Caco-2 (cell line): ENCODE measurements at regions not wholly inside any gene's neighbourhood (a gene's known extent, or its start where the extent isn't known, plus 50 kb on each side); places are given as distances from the start of the nearest gene placed in this dataset.

Experiments used
- BruUV-seq: library from RNA; stranded (reverse); fragments of 400-500 nt; replicated peaks from 2 replicates; lab custom pipeline; 2021; lab: Mats Ljungman, UMichigan
- CTCF ChIA-PET: fragments of 300-600 bp; sonication (Branson Sonifier 250); formaldehyde crosslinking; loops from one replicate; lab custom pipeline; 2022; ENCODE audit warnings: antibody characterized with exemption; lab: Charles Lee
- POLR2A ChIA-PET: fragments of 300-600 bp; sonication (Branson Sonifier 250); formaldehyde crosslinking; loops from one replicate; lab custom pipeline; 2022; ENCODE audit warnings: antibody characterized with exemption; lab: Charles Lee
- DNase-seq, 2 experiments: peaks; one replicate each; pipeline versions ENCODE4 v3.0.0 to v3.0.0-alpha.2; 2020 to 2022
- H3K27me3 ChIP-seq: replicated peaks from 2 replicates; pipeline ENCODE4 v1.6.0; 2011; ENCODE audit warnings: low read length; ENCODE audit not compliant: control insufficient read depth, insufficient read depth
- H3K36me3 ChIP-seq: 2 replicates; pipeline ENCODE4 v1.5.1; 2011; ENCODE audit warnings: low read length; ENCODE audit not compliant: control insufficient read depth, insufficient read depth
- H3K4me1 ChIP-seq: fragments of 250-450 bp; sonication (Bioruptor Pico); 2 replicates; pipeline ENCODE4 v1.5.1; 2020; ENCODE audit warnings: mild to moderate bottlenecking
- H3K4me3 ChIP-seq: 2 replicates; pipeline ENCODE4 v1.5.1; 2011; ENCODE audit warnings: low read depth, mild to moderate bottlenecking, control low read depth, low read length
- H3K9me3 ChIP-seq: fragments of 250-450 bp; sonication (Bioruptor Pico); 2 replicates; pipeline ENCODE4 v1.5.1; 2020; ENCODE audit warnings: mild to moderate bottlenecking, moderate library complexity
- H3K27ac Mint-ChIP-seq: one replicate; pipeline ENCODE4 v1.8.0; 2022; ENCODE audit warnings: mixed read lengths; ENCODE audit not compliant: unreplicated experiment
- H3K27me3 Mint-ChIP-seq: one replicate; pipeline ENCODE4 v1.8.0; 2022; ENCODE audit warnings: mixed read lengths; ENCODE audit not compliant: insufficient read depth, unreplicated experiment
- H3K36me3 Mint-ChIP-seq: one replicate; pipeline ENCODE4 v1.8.0; 2022; ENCODE audit warnings: mild to moderate bottlenecking, mixed read lengths; ENCODE audit not compliant: insufficient read depth, unreplicated experiment
- H3K4me1 Mint-ChIP-seq: one replicate; pipeline ENCODE4 v1.8.0; 2022; ENCODE audit warnings: low read depth, mixed read lengths; ENCODE audit not compliant: unreplicated experiment
- H3K4me3 Mint-ChIP-seq: one replicate; pipeline ENCODE4 v1.8.0; 2022; ENCODE audit warnings: mild to moderate bottlenecking, moderate library complexity, mixed read lengths; ENCODE audit not compliant: unreplicated experiment
- H3K9me3 Mint-ChIP-seq: one replicate; pipeline ENCODE4 v1.8.0; 2022; ENCODE audit warnings: mixed read lengths; ENCODE audit not compliant: unreplicated experiment
- intact Hi-C: fragments of 100-400 bp; cut with micrococcal nuclease; formaldehyde crosslinking; loops from one replicate; pipeline ENCODE4 v1.10.0; 2022; ENCODE audit not compliant: unreplicated experiment
- TF ChIP-seq, protein P1 (sequence below), 2 experiments: fragments of 200-600 bp in 1 of 2; IDR thresholded peaks; 1 replicate in 1 of 2; 2 replicates in 1 of 2; pipeline versions ENCODE4 v1.5.1 to v1.8.0; 2011 to 2022; ENCODE audit warnings: antibody characterized with exemption in 1 of 2, control low read depth in 1 of 2, inconsistent platforms in 1 of 2, low read depth in 1 of 2, low read length in 1 of 2, mild to moderate bottlenecking in 1 of 2, moderate library complexity in 1 of 2; ENCODE audit not compliant: insufficient read depth in 1 of 2, severe bottlenecking in 1 of 2, unreplicated experiment in 1 of 2

DNA sequence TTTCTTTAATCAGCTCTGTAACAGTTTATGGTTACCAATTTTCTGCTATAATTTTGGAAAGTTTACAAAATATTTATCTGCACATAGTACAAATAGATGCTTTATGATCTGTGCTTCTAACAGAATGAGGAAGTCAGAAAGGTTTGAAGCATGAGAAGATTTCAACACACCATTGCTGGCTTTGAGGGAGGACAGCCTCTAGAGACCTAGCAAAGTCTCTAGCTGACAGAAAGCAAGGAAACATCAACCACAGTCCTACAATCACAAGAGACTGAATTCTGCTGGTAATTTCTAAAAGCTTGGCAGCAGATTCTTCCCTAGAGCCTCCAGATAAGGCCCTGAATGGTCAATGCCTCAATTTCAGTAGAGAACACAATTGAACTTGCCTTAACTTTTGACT is 750.8 kb upstream of the SLC35B3 start:
- POLR2A ChIA-PET = no interaction called here
- Mint-ChIP-seq H3K4me3 (no peak overlapping the region), H3K36me3 (no peaks in the 10 kb centered on the region), H3K27me3 (no peaks in the 10 kb centered on the region), H3K9me3 (peaks cover 10% of the 10 kb centered on the region), H3K4me1 (no peaks in the 10 kb centered on the region), H3K27ac (no peak overlapping the region)
- intact Hi-C loops = no loop called here
- no peaks in the 10 kb centered on the region for H3K36me3 ChIP-seq
- no TSS peak for BruUV-seq
- TF ChIP-seq, protein P1, sequence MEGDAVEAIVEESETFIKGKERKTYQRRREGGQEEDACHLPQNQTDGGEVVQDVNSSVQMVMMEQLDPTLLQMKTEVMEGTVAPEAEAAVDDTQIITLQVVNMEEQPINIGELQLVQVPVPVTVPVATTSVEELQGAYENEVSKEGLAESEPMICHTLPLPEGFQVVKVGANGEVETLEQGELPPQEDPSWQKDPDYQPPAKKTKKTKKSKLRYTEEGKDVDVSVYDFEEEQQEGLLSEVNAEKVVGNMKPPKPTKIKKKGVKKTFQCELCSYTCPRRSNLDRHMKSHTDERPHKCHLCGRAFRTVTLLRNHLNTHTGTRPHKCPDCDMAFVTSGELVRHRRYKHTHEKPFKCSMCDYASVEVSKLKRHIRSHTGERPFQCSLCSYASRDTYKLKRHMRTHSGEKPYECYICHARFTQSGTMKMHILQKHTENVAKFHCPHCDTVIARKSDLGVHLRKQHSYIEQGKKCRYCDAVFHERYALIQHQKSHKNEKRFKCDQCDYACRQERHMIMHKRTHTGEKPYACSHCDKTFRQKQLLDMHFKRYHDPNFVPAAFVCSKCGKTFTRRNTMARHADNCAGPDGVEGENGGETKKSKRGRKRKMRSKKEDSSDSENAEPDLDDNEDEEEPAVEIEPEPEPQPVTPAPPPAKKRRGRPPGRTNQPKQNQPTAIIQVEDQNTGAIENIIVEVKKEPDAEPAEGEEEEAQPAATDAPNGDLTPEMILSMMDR (IDR thresholded peaks at IDR 0.05; ENCODE audit: insufficient read depth in 1 of 2, low read depth in 1 of 2, low read length in 1 of 2, severe bottlenecking in 1 of 2, unreplicated experiment in 1 of 2) = no peak
- no peaks in the 10 kb centered on the region for H3K4me1 ChIP-seq
- CTCF ChIA-PET = no interaction called here
- no peaks in the 10 kb centered on the region for H3K9me3 ChIP-seq
- DNase-seq = no peak
- no peaks in the 10 kb centered on the region for H3K27me3 ChIP-seq
- no peak overlapping the region for H3K4me3 ChIP-seq

DNA sequence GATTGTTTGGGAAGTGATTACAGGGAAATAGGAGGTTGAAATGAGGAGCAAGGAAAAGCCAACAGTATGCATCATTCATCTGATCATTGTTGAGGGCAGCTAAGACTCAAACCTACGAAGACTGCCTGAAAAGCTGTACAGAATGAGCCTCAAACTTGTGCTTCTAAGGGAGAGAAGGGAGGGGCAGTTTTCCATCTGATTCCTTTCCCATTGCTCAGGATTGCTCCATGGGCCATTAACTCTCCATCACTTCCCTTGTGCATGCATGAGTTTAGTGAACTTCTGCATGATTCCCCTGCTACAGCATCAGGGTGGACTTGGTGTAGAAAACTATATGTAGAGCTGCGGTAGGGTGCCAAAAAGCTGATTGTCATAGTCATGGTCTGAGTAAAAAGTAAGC is 742.7 kb upstream of the SLC35B3 start:
- DNase-seq = no peak
- no peak overlapping the region for H3K4me3 Mint-ChIP-seq
- peaks cover 2% of the 10 kb centered on the region for H3K27me3 Mint-ChIP-seq
- no TSS peak for BruUV-seq
- Histone ChIP-seq H3K27me3 (no peaks in the 10 kb centered on the region), H3K36me3 (no peaks in the 10 kb centered on the region), H3K4me3 (no peak overlapping the region), H3K9me3 (no peaks in the 10 kb centered on the region; the same call in 1 of the 2 replicates), H3K4me1 (no peaks in the 10 kb centered on the region)
- peaks cover 11% of the 10 kb centered on the region for H3K9me3 Mint-ChIP-seq
- ChIA-PET POLR2A (interaction anchor here (0.6 kb wide), 1 partner anchor 49 kb away, joined by 3 read pairs; no protein-coding TSS in a partner anchor), CTCF (no interaction called here)
- no peaks in the 10 kb centered on the region for H3K4me1 Mint-ChIP-seq
- no peak overlapping the region for H3K27ac Mint-ChIP-seq
- intact Hi-C loops = no loop called here
- no peaks in the 10 kb centered on the region for H3K36me3 Mint-ChIP-seq
- TF ChIP-seq, protein P1 (IDR thresholded peaks at IDR 0.05; ENCODE audit: insufficient read depth in 1 of 2, low read depth in 1 of 2, low read length in 1 of 2, severe bottlenecking in 1 of 2, unreplicated experiment in 1 of 2) = no peak

DNA sequence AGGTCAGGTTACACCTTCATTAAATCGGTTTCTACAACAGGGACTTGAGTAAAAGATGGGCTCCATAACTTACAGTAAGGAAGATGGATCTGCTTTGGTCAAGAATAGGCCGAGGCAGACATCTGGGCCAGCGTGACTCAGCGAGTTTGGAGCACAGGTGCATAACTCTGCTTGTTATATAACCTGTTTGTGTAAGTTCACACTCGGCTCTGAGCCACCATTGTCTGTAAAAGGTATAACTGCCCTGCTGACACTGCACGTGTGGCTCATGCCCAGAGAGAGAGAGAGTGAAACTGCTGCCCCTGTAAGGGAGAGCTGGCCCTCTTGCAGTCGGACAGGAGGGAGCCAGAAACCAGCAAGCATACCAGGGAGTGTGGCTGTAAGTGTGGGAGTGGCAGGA is 737.9 kb upstream of the SLC35B3 start:
- no peak overlapping the region for H3K4me3 ChIP-seq
- DNase-seq = no peak
- POLR2A ChIA-PET = no interaction called here
- H3K9me3 ChIP-seq = no peaks in the 10 kb centered on the region; the same call in none of the 2 replicates
- H3K4me1 Mint-ChIP-seq = no peaks in the 10 kb centered on the region
- TF ChIP-seq, protein P1 (IDR thresholded peaks at IDR 0.05; ENCODE audit: insufficient read depth in 1 of 2, low read depth in 1 of 2, low read length in 1 of 2, severe bottlenecking in 1 of 2, unreplicated experiment in 1 of 2) = no peak
- H3K27ac Mint-ChIP-seq = no peak overlapping the region
- no peaks in the 10 kb centered on the region for H3K36me3 ChIP-seq
- no peaks in the 10 kb centered on the region for H3K27me3 ChIP-seq
- intact Hi-C loops = no loop called here
- BruUV-seq = no TSS peak
- H3K4me1 ChIP-seq = no peaks in the 10 kb centered on the region
- H3K9me3 Mint-ChIP-seq = peaks cover 13% of the 10 kb centered on the region
- CTCF ChIA-PET = no interaction called here
- no peaks in the 10 kb centered on the region for H3K36me3 Mint-ChIP-seq
- peaks cover 2% of the 10 kb centered on the region for H3K27me3 Mint-ChIP-seq
- no peak overlapping the region for H3K4me3 Mint-ChIP-seq
